Liver (tissue), 8 donors: ENCODE measurements at regions not wholly inside any gene's neighbourhood (a gene's known extent, or its start where the extent isn't known, plus 50 kb on each side); places are given as distances from the start of the nearest gene placed in this dataset.
"Not testable (repeated sequence)": the region's sequence is repeated elsewhere in the genome, so short reads cannot be mapped to it uniquely, and the experiment has no call there.

Source experiments
- DNase-seq: peaks from one replicate; pipeline ENCODE4 v3.0.0-alpha.2; 2017; ENCODE audit warnings: low spot score
- H3K27ac ChIP-seq, 2 donors: one replicate each; pipeline ENCODE4 v1.7.0; 2013; ENCODE audit warnings: inconsistent platforms in 2 of 2, low read length in 2 of 2, control low read depth in 1 of 2, low read depth in 1 of 2, mild to moderate bottlenecking in 1 of 2
- H3K27me3 ChIP-seq, 4 donors: one replicate each; pipeline versions ENCODE4 v1.6.1 to v1.7.0; 2013; ENCODE audit warnings: low read length in 3 of 4, inconsistent platforms in 1 of 4, mild to moderate bottlenecking in 1 of 4, moderate library complexity in 1 of 4; ENCODE audit not compliant: control insufficient read depth in 4 of 4, insufficient read depth in 4 of 4
- H3K36me3 ChIP-seq, 4 donors: one replicate each; pipeline versions ENCODE4 v1.6.1 to v1.7.0; 2013; ENCODE audit warnings: low read length in 3 of 4, mild to moderate bottlenecking in 3 of 4, low read depth in 1 of 4, moderate library complexity in 1 of 4; ENCODE audit not compliant: control insufficient read depth in 4 of 4, insufficient read depth in 3 of 4
- H3K4me1 ChIP-seq, 4 donors: one replicate each; pipeline versions ENCODE4 v1.6.1 to v1.7.0; 2013; ENCODE audit warnings: low read length in 3 of 4, mild to moderate bottlenecking in 3 of 4, moderate library complexity in 1 of 4; ENCODE audit not compliant: control insufficient read depth in 4 of 4, insufficient read depth in 4 of 4
- H3K4me3 ChIP-seq, 3 donors: one replicate each; pipeline versions ENCODE4 v1.6.1 to v1.7.0; 2013; ENCODE audit warnings: low read length in 3 of 3, control low read depth in 1 of 3, low read depth in 1 of 3, mild to moderate bottlenecking in 1 of 3
- H3K9ac ChIP-seq, 2 donors: one replicate each; pipeline ENCODE4 v1.7.0; 2013; ENCODE audit warnings: low read length in 2 of 2, mild to moderate bottlenecking in 2 of 2, moderate library complexity in 2 of 2, control low read depth in 1 of 2, low read depth in 1 of 2
- H3K9me3 ChIP-seq, 4 donors: one replicate each; pipeline versions ENCODE4 v1.6.1 to v1.7.0; 2013; ENCODE audit warnings: low read length in 3 of 4; ENCODE audit not compliant: control insufficient read depth in 4 of 4
- ATF3 ChIP-seq: IDR thresholded peaks from 2 replicates; pipeline ENCODE4 v1.6.1; 2016; ENCODE audit warnings: antibody characterized with exemption
- CTCF ChIP-seq: fragments of 150-350 bp; IDR thresholded peaks from 2 replicates; pipeline ENCODE4 v1.5.1; 2017; ENCODE audit warnings: improper control_type of control experiment, low read depth, low read length; ENCODE audit not compliant: missing input control
- EGR1 ChIP-seq, 2 donors: IDR thresholded peaks; 2 replicates each; pipeline ENCODE4 v1.6.1; 2016 to 2018; ENCODE audit warnings: antibody characterized with exemption in 2 of 2, low read depth in 2 of 2
- FOXA2 ChIP-seq: IDR thresholded peaks from 2 replicates; pipeline ENCODE4 v1.6.1; 2016; ENCODE audit warnings: antibody characterized with exemption
- GABPA ChIP-seq, 2 donors: IDR thresholded peaks in 1 of 2; conservative IDR thresholded peaks in 1 of 2; 2 replicates each; pipeline ENCODE4 v1.6.1; 2016; ENCODE audit warnings: antibody characterized with exemption in 2 of 2, mild to moderate bottlenecking in 1 of 2, moderate library complexity in 1 of 2
- HNF4A ChIP-seq, 2 donors: conservative IDR thresholded peaks; 2 replicates each; pipeline ENCODE4 v1.6.1; 2016; ENCODE audit warnings: antibody characterized with exemption in 2 of 2, mild to moderate bottlenecking in 2 of 2
- JUND ChIP-seq, 2 donors: IDR thresholded peaks; 2 replicates each; pipeline ENCODE4 v1.6.1; 2016; ENCODE audit warnings: antibody characterized with exemption in 2 of 2
- NR2F2 ChIP-seq: IDR thresholded peaks from 2 replicates; pipeline ENCODE4 v1.6.1; 2016; ENCODE audit warnings: antibody characterized with exemption
- REST ChIP-seq: IDR thresholded peaks from 2 replicates; pipeline ENCODE4 v1.6.1; 2016; ENCODE audit warnings: antibody characterized with exemption, mild to moderate bottlenecking
- SP1 ChIP-seq: IDR thresholded peaks from 2 replicates; pipeline ENCODE4 v1.6.1; 2018; ENCODE audit warnings: antibody characterized with exemption, mild to moderate bottlenecking
- TAF1 ChIP-seq: conservative IDR thresholded peaks from 2 replicates; pipeline ENCODE4 v1.6.1; 2016; ENCODE audit warnings: antibody characterized with exemption, mild to moderate bottlenecking
- ZBTB33 ChIP-seq: IDR thresholded peaks from 2 replicates; pipeline ENCODE4 v1.6.1; 2016; ENCODE audit warnings: antibody characterized with exemption
- WGBS: extraction: QIAGEN DNeasy Blood & Tissue Kit; methylation state at CpG from one replicate; pipeline ENCODE4 v1.1.7; 2013; 5-methylcytosine and 5-hydroxymethylcytosine counted together
- donor health status: healthy.
- donor health status: healthy.
- donor health status: healthy.
- donor health status: healthy.
- donor health status: healthy.

GRCh38 chr4:107432451-107432850 lies 287.6 kb downstream of the PAPSS1 start:
- no peak for DNase-seq
- H3K4me3 ChIP-seq = no peak overlapping the region
- no peak overlapping the region for H3K27ac ChIP-seq
- no peaks in the 10 kb centered on the region for H3K4me1 ChIP-seq
- H3K9ac ChIP-seq = no peak overlapping the region
- H3K9me3 ChIP-seq = no peaks in the 10 kb centered on the region
- H3K27me3 ChIP-seq = no peaks in the 10 kb centered on the region
- H3K36me3 ChIP-seq = no peaks in the 10 kb centered on the region
- TF ChIP-seq SP1 (no peak), NR2F2 (no peak), EGR1 (IDR thresholded peaks at IDR 0.05; ENCODE audit: low read depth in 2 of 2) (no peak), ATF3 (no peak), HNF4A (conservative IDR thresholded peaks at IDR 0.05) (no peak), GABPA (IDR thresholded peaks at IDR 0.05 in 1 of 2, conservative IDR thresholded peaks at IDR 0.05 in 1 of 2) (no peak), JUND (IDR thresholded peaks at IDR 0.05) (no peak), ZBTB33 (no peak)

- Histone ChIP-seq H3K27ac (no peak overlapping the region), H3K4me3 (no peak overlapping the region), H3K4me1 (no peaks in the 10 kb centered on the region), H3K36me3 (no peaks in the 10 kb centered on the region), H3K27me3 (no peaks in the 10 kb centered on the region), H3K9ac (no peak overlapping the region), H3K9me3 (no peaks in the 10 kb centered on the region)
- no peak for DNase-seq
- WGBS = 82% methylated on average over 2 of the region's 2 CpGs
- no peak for TF ChIP-seq GABPA (IDR thresholded peaks at IDR 0.05 in 1 of 2, conservative IDR thresholded peaks at IDR 0.05 in 1 of 2)
- no peak for TF ChIP-seq NR2F2
- TF ChIP-seq REST = no peak
- no peak for TF ChIP-seq EGR1 (IDR thresholded peaks at IDR 0.05; ENCODE audit: low read depth in 2 of 2)
- no peak for TF ChIP-seq TAF1
- TF ChIP-seq CTCF = no peak
- no peak for TF ChIP-seq ATF3
- TF ChIP-seq FOXA2 = no peak
- TF ChIP-seq SP1 = no peak
- TF ChIP-seq JUND (IDR thresholded peaks at IDR 0.05) = no peak
Observed at GRCh38 chr4:107423677-107424405, 296.2 kb downstream of the PAPSS1 start.

- not testable (repeated sequence) for H3K9me3 ChIP-seq, H3K36me3 ChIP-seq, H3K9ac ChIP-seq, H3K27me3 ChIP-seq, DNase-seq, H3K4me1 ChIP-seq, H3K4me3 ChIP-seq, H3K27ac ChIP-seq
- WGBS = 72% methylated on average over 2 of the region's 2 CpGs
Observed at GRCh38 chr4:107419536-107419935, 300.5 kb downstream of the PAPSS1 start.
